Peyer's patch (tissue), 4 donors: ENCODE measurements at regions not wholly inside any gene's neighbourhood (a gene's known extent, or its start where the extent isn't known, plus 50 kb on each side); places are given as distances from the start of the nearest gene placed in this dataset.

Experiments
- DNase-seq, 3 donors: peaks; one replicate each; pipeline ENCODE4 v3.0.0-alpha.2; 2017 to 2019
- H3K27ac ChIP-seq, 4 donors: fragments of 200-600 bp; sonication (generic); one replicate each; pipeline ENCODE4 v1.5.1; 2016 to 2019
- H3K27me3 ChIP-seq, 2 donors: fragments of 200-600 bp; sonication (generic); one replicate each; pipeline ENCODE4 v1.5.1; 2019
- H3K36me3 ChIP-seq, 3 donors: fragments of 200-600 bp; sonication (generic); one replicate each; pipeline ENCODE4 v1.5.1; 2016 to 2019
- H3K4me1 ChIP-seq, 4 donors: fragments of 200-600 bp; sonication (generic); one replicate each; pipeline ENCODE4 v1.5.1; 2016 to 2019
- H3K4me3 ChIP-seq, 4 donors: fragments of 200-600 bp; sonication (generic); 1 replicate in 3 of 4; 2 replicates in 1 of 4; pipeline ENCODE4 v1.5.1; 2016 to 2019; ENCODE audit warnings: mild to moderate bottlenecking in 1 of 4
- H3K9me3 ChIP-seq, 4 donors: fragments of 200-600 bp; sonication (generic); one replicate each; pipeline ENCODE4 v1.5.1; 2016 to 2019; ENCODE audit warnings: mild to moderate bottlenecking in 1 of 4
- POLR2A ChIP-seq, 2 donors: fragments of 450-650 bp; IDR thresholded peaks; one replicate each; pipeline ENCODE4 v1.5.1; 2017; ENCODE audit warnings: antibody characterized with exemption in 2 of 2, mild to moderate bottlenecking in 2 of 2, moderate library complexity in 2 of 2
- TF ChIP-seq, protein P1 (sequence below), 6 experiments: fragments of 450-650 bp in 4 of 6; fragments of 200-600 bp in 2 of 6; sonication (generic) in 1 of 6; IDR thresholded peaks; one replicate each; pipeline ENCODE4 v1.5.1; 2017 to 2019; ENCODE audit warnings: antibody characterized with exemption in 6 of 6, mild to moderate bottlenecking in 3 of 6, moderate library complexity in 1 of 6

- H3K4me1 ChIP-seq: peaks cover 0 to 18% (median 0%) of the 10 kb centered on the region in 4 donors
- H3K27me3 ChIP-seq: no peaks in the 10 kb centered on the region
- no peaks in the 10 kb centered on the region for H3K9me3 ChIP-seq
- no peak for DNase-seq
- TF ChIP-seq, protein P1, sequence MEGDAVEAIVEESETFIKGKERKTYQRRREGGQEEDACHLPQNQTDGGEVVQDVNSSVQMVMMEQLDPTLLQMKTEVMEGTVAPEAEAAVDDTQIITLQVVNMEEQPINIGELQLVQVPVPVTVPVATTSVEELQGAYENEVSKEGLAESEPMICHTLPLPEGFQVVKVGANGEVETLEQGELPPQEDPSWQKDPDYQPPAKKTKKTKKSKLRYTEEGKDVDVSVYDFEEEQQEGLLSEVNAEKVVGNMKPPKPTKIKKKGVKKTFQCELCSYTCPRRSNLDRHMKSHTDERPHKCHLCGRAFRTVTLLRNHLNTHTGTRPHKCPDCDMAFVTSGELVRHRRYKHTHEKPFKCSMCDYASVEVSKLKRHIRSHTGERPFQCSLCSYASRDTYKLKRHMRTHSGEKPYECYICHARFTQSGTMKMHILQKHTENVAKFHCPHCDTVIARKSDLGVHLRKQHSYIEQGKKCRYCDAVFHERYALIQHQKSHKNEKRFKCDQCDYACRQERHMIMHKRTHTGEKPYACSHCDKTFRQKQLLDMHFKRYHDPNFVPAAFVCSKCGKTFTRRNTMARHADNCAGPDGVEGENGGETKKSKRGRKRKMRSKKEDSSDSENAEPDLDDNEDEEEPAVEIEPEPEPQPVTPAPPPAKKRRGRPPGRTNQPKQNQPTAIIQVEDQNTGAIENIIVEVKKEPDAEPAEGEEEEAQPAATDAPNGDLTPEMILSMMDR (IDR thresholded peaks at IDR 0.05): peak in 2 of 6 experiments; percentile 2 to 8
- no peak for TF ChIP-seq POLR2A (IDR thresholded peaks at IDR 0.05)
- no peak overlapping the region for H3K4me3 ChIP-seq
- no peaks in the 10 kb centered on the region for H3K36me3 ChIP-seq
- H3K27ac ChIP-seq: no peak overlapping the region
Measured at GRCh38 chr18:24799176-24799575, 338.7 kb downstream of the HRH4 start.

DNA sequence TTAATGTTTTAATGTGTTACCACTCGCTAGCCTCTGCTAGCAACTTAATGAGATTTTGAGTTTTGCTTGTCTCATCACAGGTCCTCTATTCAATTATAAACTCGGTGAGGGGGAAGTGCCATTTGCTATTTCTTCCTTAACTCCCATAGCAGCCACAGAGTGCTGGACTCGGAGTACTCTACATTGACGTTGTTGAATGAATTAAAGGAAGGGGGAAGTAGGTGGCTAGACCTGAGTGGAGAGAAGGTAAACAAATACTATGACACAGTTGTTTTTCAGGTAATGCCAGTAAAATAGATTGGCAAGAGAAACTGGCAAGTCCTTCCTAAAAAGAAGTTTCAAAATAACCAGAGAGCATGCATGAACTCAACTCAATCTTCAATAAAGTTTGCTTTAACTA lies 339.3 kb downstream of the HRH4 start:
- Histone ChIP-seq H3K27ac (no peak overlapping the region), H3K4me1 (peaks cover 0 to 18% (median 0%) of the 10 kb centered on the region in 4 donors), H3K9me3 (no peaks in the 10 kb centered on the region), H3K36me3 (no peaks in the 10 kb centered on the region), H3K4me3 (no peak overlapping the region), H3K27me3 (no peaks in the 10 kb centered on the region)
- no peak for DNase-seq
- TF ChIP-seq, protein P1 (IDR thresholded peaks at IDR 0.05): no peak
- no peak for TF ChIP-seq POLR2A (IDR thresholded peaks at IDR 0.05)

GRCh38 chr18:24801001-24801400 lies 340.6 kb downstream of the HRH4 start:
- no peak for DNase-seq
- H3K36me3 ChIP-seq: no peaks in the 10 kb centered on the region
- no peaks in the 10 kb centered on the region for H3K27me3 ChIP-seq
- no peak overlapping the region for H3K27ac ChIP-seq
- H3K4me1 ChIP-seq: peaks cover 0 to 22% (median 0%) of the 10 kb centered on the region in 4 donors
- H3K4me3 ChIP-seq: no peak overlapping the region
- no peaks in the 10 kb centered on the region for H3K9me3 ChIP-seq
- no peak for TF ChIP-seq POLR2A (IDR thresholded peaks at IDR 0.05)
- TF ChIP-seq, protein P1 (IDR thresholded peaks at IDR 0.05): no peak

- Histone ChIP-seq H3K4me1 (peaks cover 0 to 22% (median 0%) of the 10 kb centered on the region in 4 donors), H3K9me3 (no peaks in the 10 kb centered on the region), H3K36me3 (no peaks in the 10 kb centered on the region), H3K27ac (peak overlapping the region in 1 of 4 donors; percentile 1), H3K4me3 (no peak overlapping the region), H3K27me3 (no peaks in the 10 kb centered on the region)
- DNase-seq: peak in 2 of 3 donors; percentile 55 to 76
- TF ChIP-seq, protein P1 (IDR thresholded peaks at IDR 0.05): no peak
- TF ChIP-seq POLR2A (IDR thresholded peaks at IDR 0.05): no peak
Measured at GRCh38 chr18:24802456-24802855, 342.0 kb downstream of the HRH4 start.

GRCh38 chr18:24805156-24805555 lies 344.7 kb downstream of the HRH4 start:
- H3K36me3 ChIP-seq: no peaks in the 10 kb centered on the region
- peaks cover 0 to 17% (median 0%) of the 10 kb centered on the region in 4 donors for H3K4me1 ChIP-seq
- H3K27ac ChIP-seq: no peak overlapping the region
- no peaks in the 10 kb centered on the region for H3K9me3 ChIP-seq
- H3K27me3 ChIP-seq: no peaks in the 10 kb centered on the region
- no peak overlapping the region for H3K4me3 ChIP-seq
- TF ChIP-seq, protein P1 (IDR thresholded peaks at IDR 0.05): no peak
- TF ChIP-seq POLR2A (IDR thresholded peaks at IDR 0.05): no peak
- DNase-seq: no peak
